PC-3 (cell line): ENCODE measurements at regions not wholly inside any gene's neighbourhood (a gene's known extent, or its start where the extent isn't known, plus 50 kb on each side); places are given as distances from the start of the nearest gene placed in this dataset.

Experiments used
- CTCF ChIP-seq: fragments of 300-600 bp; sonication (generic); conservative IDR thresholded peaks from 2 replicates; pipeline ENCODE4 v1.5.1; 2017; ENCODE audit warnings: antibody characterized with exemption, low read depth, mild to moderate bottlenecking, low read length
- EZH2 ChIP-seq: fragments of 300-600 bp; sonication (generic); IDR thresholded peaks from one replicate; pipeline ENCODE4 v1.6.1; 2017; ENCODE audit warnings: antibody characterized with exemption, mild to moderate bottlenecking, low read length; ENCODE audit not compliant: unreplicated experiment

- no peak for TF ChIP-seq CTCF
- TF ChIP-seq EZH2 = no peak
Observed at GRCh38 chr16:51261919-51262318, 110.8 kb upstream of the SALL1 start.
